ENCODE measurements at regions not wholly inside any gene's neighbourhood (a gene's known extent, or its start where the extent isn't known, plus 50 kb on each side); places are given as distances from the start of the nearest gene placed in this dataset.

GRCh38 chr4:166162327-166162726 is 289.3 kb downstream of the TLL1 start:
- TF ChIP-seq EZH2 (IDR thresholded peaks at IDR 0.05), result no peak
- no peak for TF ChIP-seq CTCF (IDR thresholded peaks at IDR 0.05)
- no peak for TF ChIP-seq EZH2phosphoT487 (IDR thresholded peaks at IDR 0.05)
